Activated CD4-positive, alpha-beta memory T cell treated with anti-CD3 and anti-CD28 coated beads, Interleukin-2, amount 10 ng/mL, durations not matched to agents 7 days and 5 days (primary cell): ENCODE measurements at regions not wholly inside any gene's neighbourhood (a gene's known extent, or its start where the extent isn't known, plus 50 kb on each side); places are given as distances from the start of the nearest gene placed in this dataset.
"Not testable (repeated sequence)": the region's sequence is repeated elsewhere in the genome, so short reads cannot be mapped to it uniquely, and the experiment has no call there.

Experiments used
- CTCF ChIA-PET: fragments of 350-600 bp; sonication (Branson Sonifier 250); formaldehyde crosslinking; loops from one replicate; lab custom pipeline; 2021; ENCODE audit warnings: antibody characterized with exemption, inconsistent platforms; lab: Charles Lee
- POLR2A ChIA-PET: fragments of 350-600 bp; sonication (Branson Sonifier 250); formaldehyde crosslinking; loops from one replicate; lab custom pipeline; 2021; ENCODE audit warnings: antibody characterized with exemption; lab: Charles Lee
- DNase-seq: peaks from one replicate; pipeline ENCODE4 v3.0.0-alpha.2; 2020
- H3K27ac Mint-ChIP-seq: one replicate; pipeline ENCODE4 v1.8.0; 2021; ENCODE audit warnings: mild to moderate bottlenecking, mixed read lengths
- H3K27me3 Mint-ChIP-seq: one replicate; pipeline ENCODE4 v1.8.0; 2021; ENCODE audit warnings: mixed read lengths
- H3K36me3 Mint-ChIP-seq: one replicate; pipeline ENCODE4 v1.8.0; 2021; ENCODE audit warnings: low read depth, mixed read lengths
- H3K4me1 Mint-ChIP-seq: one replicate; pipeline ENCODE4 v1.8.0; 2021; ENCODE audit warnings: mixed read lengths
- H3K4me3 Mint-ChIP-seq: one replicate; pipeline ENCODE4 v1.8.0; 2021; ENCODE audit warnings: mild to moderate bottlenecking, mixed read lengths
- H3K9me3 Mint-ChIP-seq: one replicate; pipeline ENCODE4 v1.8.0; 2021; ENCODE audit warnings: mixed read lengths

GRCh38 chr2:17401096-17401495 lies 117.1 kb downstream of the RAD51AP2 start:
- Mint-ChIP-seq H3K9me3 (peaks cover 5% of the 10 kb centered on the region), H3K27me3 (no peaks in the 10 kb centered on the region), H3K4me3 (no peak overlapping the region), H3K27ac (no peak overlapping the region), H3K4me1 (no peaks in the 10 kb centered on the region), H3K36me3 (no peaks in the 10 kb centered on the region)
- DNase-seq = no peak
- ChIA-PET CTCF (no interaction called here), POLR2A (no interaction called here)

GRCh38 chr2:17398770-17399169 lies 119.5 kb downstream of the RAD51AP2 start:
- DNase-seq = no peak
- Mint-ChIP-seq H3K36me3 (no peaks in the 10 kb centered on the region), H3K4me3 (no peak overlapping the region), H3K27me3 (no peaks in the 10 kb centered on the region), H3K27ac (no peak overlapping the region), H3K9me3 (peaks cover 5% of the 10 kb centered on the region), H3K4me1 (no peaks in the 10 kb centered on the region)
- ChIA-PET CTCF (no interaction called here), POLR2A (no interaction called here)

GRCh38 chr2:17388798-17389197 lies 129.4 kb downstream of the RAD51AP2 start:
- Mint-ChIP-seq H3K4me1 (no peaks in the 10 kb centered on the region), H3K36me3 (no peaks in the 10 kb centered on the region), H3K4me3 (no peak overlapping the region), H3K27ac (no peak overlapping the region), H3K9me3 (peaks cover 11% of the 10 kb centered on the region), H3K27me3 (no peaks in the 10 kb centered on the region)
- CTCF ChIA-PET = no interaction called here
- POLR2A ChIA-PET = no interaction called here
- no peak for DNase-seq

GRCh38 chr2:17387591-17387990 lies 130.6 kb downstream of the RAD51AP2 start:
- no peak for DNase-seq
- H3K4me1 Mint-ChIP-seq = no peaks in the 10 kb centered on the region
- no peak overlapping the region for H3K4me3 Mint-ChIP-seq
- no peaks in the 10 kb centered on the region for H3K36me3 Mint-ChIP-seq
- no peak overlapping the region for H3K27ac Mint-ChIP-seq
- H3K27me3 Mint-ChIP-seq = no peaks in the 10 kb centered on the region
- peaks cover 11% of the 10 kb centered on the region for H3K9me3 Mint-ChIP-seq
- CTCF ChIA-PET = no interaction called here
- POLR2A ChIA-PET = no interaction called here

- ChIA-PET CTCF (no interaction called here), POLR2A (no interaction called here)
- H3K27ac Mint-ChIP-seq = no peak overlapping the region
- peaks cover 8% of the 10 kb centered on the region for H3K9me3 Mint-ChIP-seq
- DNase-seq = no peak
- H3K36me3 Mint-ChIP-seq = no peaks in the 10 kb centered on the region
- H3K4me1 Mint-ChIP-seq = no peaks in the 10 kb centered on the region
- no peak overlapping the region for H3K4me3 Mint-ChIP-seq
- H3K27me3 Mint-ChIP-seq = no peaks in the 10 kb centered on the region
Measured at GRCh38 chr2:17386771-17387170, 131.5 kb downstream of the RAD51AP2 start.

GRCh38 chr2:17380003-17380402 lies 138.2 kb downstream of the RAD51AP2 start:
- Mint-ChIP-seq H3K36me3 (no peaks in the 10 kb centered on the region), H3K9me3 (peaks cover 1% of the 10 kb centered on the region), H3K4me1 (no peaks in the 10 kb centered on the region), H3K4me3 (no peak overlapping the region), H3K27me3 (no peaks in the 10 kb centered on the region), H3K27ac (no peak overlapping the region)
- ChIA-PET CTCF (no interaction called here), POLR2A (no interaction called here)
- no peak for DNase-seq

GRCh38 chr2:17375262-17375661 lies 143.0 kb downstream of the RAD51AP2 start:
- Mint-ChIP-seq H3K4me1 (no peaks in the 10 kb centered on the region), H3K4me3 (no peak overlapping the region), H3K27me3 (no peaks in the 10 kb centered on the region), H3K27ac (no peak overlapping the region), H3K9me3 (peaks cover 2% of the 10 kb centered on the region), H3K36me3 (no peaks in the 10 kb centered on the region)
- DNase-seq = no peak
- ChIA-PET POLR2A (no interaction called here), CTCF (no interaction called here)

- H3K9me3 Mint-ChIP-seq = peaks cover 2% of the 10 kb centered on the region
- DNase-seq = no peak
- ChIA-PET POLR2A (no interaction called here), CTCF (no interaction called here)
- H3K36me3 Mint-ChIP-seq = no peaks in the 10 kb centered on the region
- H3K4me3 Mint-ChIP-seq = no peak overlapping the region
- no peak overlapping the region for H3K27ac Mint-ChIP-seq
- H3K4me1 Mint-ChIP-seq = no peaks in the 10 kb centered on the region
- H3K27me3 Mint-ChIP-seq = no peaks in the 10 kb centered on the region
Measured at GRCh38 chr2:17373741-17374140, 144.5 kb downstream of the RAD51AP2 start.

GRCh38 chr2:17373041-17373440 lies 145.2 kb downstream of the RAD51AP2 start:
- no peak for DNase-seq
- no peaks in the 10 kb centered on the region for H3K36me3 Mint-ChIP-seq
- no peak overlapping the region for H3K27ac Mint-ChIP-seq
- H3K27me3 Mint-ChIP-seq = no peaks in the 10 kb centered on the region
- no peak overlapping the region for H3K4me3 Mint-ChIP-seq
- POLR2A ChIA-PET = no interaction called here
- CTCF ChIA-PET = no interaction called here
- peaks cover 2% of the 10 kb centered on the region for H3K9me3 Mint-ChIP-seq
- no peaks in the 10 kb centered on the region for H3K4me1 Mint-ChIP-seq

- Mint-ChIP-seq H3K27me3 (no peaks in the 10 kb centered on the region), H3K27ac (no peak overlapping the region), H3K36me3 (no peaks in the 10 kb centered on the region), H3K9me3 (peaks cover 15% of the 10 kb centered on the region), H3K4me3 (no peak overlapping the region), H3K4me1 (no peaks in the 10 kb centered on the region)
- CTCF ChIA-PET = no interaction called here
- POLR2A ChIA-PET = no interaction called here
- DNase-seq = no peak
Measured at GRCh38 chr2:17363846-17364245, 154.4 kb downstream of the RAD51AP2 start.

GRCh38 chr2:17362956-17363355 lies 155.3 kb downstream of the RAD51AP2 start:
- no peak overlapping the region for H3K27ac Mint-ChIP-seq
- CTCF ChIA-PET = no interaction called here
- no peak overlapping the region for H3K4me3 Mint-ChIP-seq
- H3K4me1 Mint-ChIP-seq = no peaks in the 10 kb centered on the region
- no peaks in the 10 kb centered on the region for H3K27me3 Mint-ChIP-seq
- POLR2A ChIA-PET = no interaction called here
- H3K36me3 Mint-ChIP-seq = no peaks in the 10 kb centered on the region
- peaks cover 14% of the 10 kb centered on the region for H3K9me3 Mint-ChIP-seq
- DNase-seq = no peak

GRCh38 chr2:17355608-17356329 lies 162.5 kb downstream of the RAD51AP2 start:
- Mint-ChIP-seq H3K9me3 (no peaks in the 10 kb centered on the region), H3K27ac (no peak overlapping the region), H3K4me3 (no peak overlapping the region), H3K27me3 (no peaks in the 10 kb centered on the region), H3K4me1 (no peaks in the 10 kb centered on the region), H3K36me3 (no peaks in the 10 kb centered on the region)
- ChIA-PET POLR2A (no interaction called here), CTCF (no interaction called here)
- no peak for DNase-seq

GRCh38 chr2:17353263-17353662 lies 165.0 kb downstream of the RAD51AP2 start:
- Mint-ChIP-seq H3K27me3 (no peaks in the 10 kb centered on the region), H3K9me3 (no peaks in the 10 kb centered on the region)

GRCh38 chr2:17342692-17343091 lies 175.5 kb downstream of the RAD51AP2 start:
- CTCF ChIA-PET, H3K36me3 Mint-ChIP-seq: not testable (repeated sequence)

More at GRCh38 chr2:17353263-17353662, 165.0 kb downstream of the RAD51AP2 start:
- no peak for DNase-seq
- Mint-ChIP-seq H3K27ac (no peak overlapping the region), H3K36me3 (no peaks in the 10 kb centered on the region), H3K4me1 (no peaks in the 10 kb centered on the region), H3K4me3 (no peak overlapping the region)
- ChIA-PET POLR2A (no interaction called here), CTCF (no interaction called here)

More at GRCh38 chr2:17342692-17343091, 175.5 kb downstream of the RAD51AP2 start:
- H3K27ac Mint-ChIP-seq, POLR2A ChIA-PET, H3K4me3 Mint-ChIP-seq, DNase-seq, H3K9me3 Mint-ChIP-seq, H3K27me3 Mint-ChIP-seq, H3K4me1 Mint-ChIP-seq: not testable (repeated sequence)
